Kidney (tissue), 13 donors: ENCODE measurements at regions not wholly inside any gene's neighbourhood (a gene's known extent, or its start where the extent isn't known, plus 50 kb on each side); places are given as distances from the start of the nearest gene placed in this dataset.

Experiments
- DNase-seq, 5 donors: peaks; one replicate each; pipeline ENCODE4 v3.0.0-alpha.2; 2013 to 2020
- FAIRE-seq: peaks from 2 replicates; lab custom pipeline; 2012; peaks lifted over from hg19 to GRCh38; lab: Jason Lieb, UNC
- H3K27ac ChIP-seq, 2 donors: one replicate each; pipeline ENCODE4 v1.7.0; 2013; ENCODE audit warnings: low read depth in 2 of 2, low read length in 2 of 2, inconsistent platforms in 1 of 2
- H3K27me3 ChIP-seq: one replicate; pipeline ENCODE4 v1.7.1; 2013; ENCODE audit warnings: low read length, inconsistent platforms; ENCODE audit not compliant: control insufficient read depth, insufficient read depth
- H3K36me3 ChIP-seq, 3 donors: one replicate each; pipeline versions ENCODE4 v1.7.0 to v1.7.1; 2013; ENCODE audit warnings: low read length in 3 of 3, control low read depth in 1 of 3, inconsistent platforms in 1 of 3; ENCODE audit not compliant: insufficient read depth in 3 of 3, control insufficient read depth in 2 of 3
- H3K4me1 ChIP-seq, 3 donors: one replicate each; pipeline versions ENCODE4 v1.7.0 to v1.7.1; 2013; ENCODE audit warnings: low read length in 3 of 3, inconsistent platforms in 1 of 3, low read depth in 1 of 3; ENCODE audit not compliant: control insufficient read depth in 2 of 3, insufficient read depth in 2 of 3
- H3K4me3 ChIP-seq, 3 donors: one replicate each; pipeline versions ENCODE4 v1.7.0 to v1.8.1; 2013; ENCODE audit warnings: low read length in 3 of 3, control low read depth in 1 of 3, inconsistent platforms in 1 of 3
- H3K9ac ChIP-seq, 3 donors: one replicate each; pipeline versions ENCODE4 v1.7.0 to v1.7.1; 2013; ENCODE audit warnings: low read length in 3 of 3, control low read depth in 1 of 3, inconsistent platforms in 1 of 3
- H3K9me3 ChIP-seq, 3 donors: one replicate each; pipeline versions ENCODE4 v1.7.0 to v1.7.1; 2013; ENCODE audit warnings: low read length in 3 of 3, control low read depth in 1 of 3, inconsistent platforms in 1 of 3; ENCODE audit not compliant: control insufficient read depth in 2 of 3, insufficient read depth in 1 of 3
- CTCF ChIP-seq: IDR thresholded peaks from 3 replicates; pipeline ENCODE4 v1.5.1; 2012; ENCODE audit warnings: mild to moderate bottlenecking, moderate library complexity, borderline replicate concordance; ENCODE audit not compliant: insufficient read depth; ENCODE audit errors: extremely low read depth
- intact Hi-C: fragments of 100-400 bp; cut with DNase I; formaldehyde crosslinking; loops from one replicate; pipeline ENCODE4 v1.11.1; 2022
- donor health status: control.
- donor health status: control.
- donor health status: control.
- donor health status: control.
- donor health status: control.
- donor health status: DM: yes; HTN: yes; CAD: no.
- donor health status: Normal renal cell carcinoma (clear cell type).

DNA sequence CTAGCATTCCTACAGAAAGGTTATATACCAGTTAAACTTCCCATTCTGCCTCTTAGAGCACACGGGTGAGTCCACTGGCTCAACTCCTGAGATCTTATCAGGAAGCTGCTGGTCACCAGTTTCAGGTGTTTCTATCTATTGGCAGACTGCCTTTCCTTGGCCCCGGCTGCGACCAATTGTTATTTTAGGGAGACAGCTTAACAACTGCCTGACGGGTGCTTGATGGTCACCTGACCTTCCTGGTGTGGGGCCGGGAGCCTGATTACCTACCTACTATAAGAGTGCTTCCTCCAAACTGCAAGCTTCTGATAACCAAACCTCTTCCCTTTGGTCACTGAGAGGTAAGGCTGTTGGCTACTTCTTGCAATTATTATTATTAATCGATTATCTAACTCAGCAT, 122.1 kb upstream of the XIRP2 start:
- FAIRE-seq (no peak), DNase-seq (no peak)
- Histone ChIP-seq H3K9ac (no peak overlapping the region), H3K4me3 (no peak overlapping the region), H3K4me1 (no peaks in the 10 kb centered on the region), H3K9me3 (peaks cover 0 to 2% (median 0%) of the 10 kb centered on the region in 3 donors), H3K27ac (no peak overlapping the region), H3K36me3 (no peaks in the 10 kb centered on the region), H3K27me3 (no peaks in the 10 kb centered on the region)
- intact Hi-C loops, result no loop called here
- no peak for TF ChIP-seq CTCF

GRCh38 chr2:166765141-166765540, 123.1 kb upstream of the XIRP2 start:
- Histone ChIP-seq H3K36me3 (no peaks in the 10 kb centered on the region), H3K4me1 (no peaks in the 10 kb centered on the region), H3K9me3 (peaks cover 0 to 2% (median 0%) of the 10 kb centered on the region in 3 donors), H3K9ac (no peak overlapping the region), H3K27ac (no peak overlapping the region), H3K4me3 (no peak overlapping the region), H3K27me3 (no peaks in the 10 kb centered on the region)
- DNase-seq (no peak), FAIRE-seq (no peak)
- intact Hi-C loops, result no loop called here
- no peak for TF ChIP-seq CTCF

DNA sequence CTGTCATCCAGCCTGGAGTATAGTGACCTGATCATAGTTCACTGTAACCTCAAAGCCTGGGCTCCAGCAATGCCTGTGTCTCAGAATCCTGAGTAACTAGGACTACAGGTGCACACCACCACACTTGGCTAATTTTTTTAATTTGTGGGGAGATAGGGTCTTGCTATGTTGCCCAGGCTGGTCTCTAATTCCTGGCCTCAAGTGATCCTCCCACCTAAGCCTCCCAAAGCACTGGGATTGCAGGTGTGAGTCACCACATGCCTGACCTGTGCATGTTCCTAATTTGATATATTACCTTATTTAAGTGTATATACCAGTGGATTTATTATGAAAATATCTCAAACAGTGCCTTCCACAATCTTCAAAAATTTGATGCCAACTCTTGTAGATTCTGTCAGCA, 123.6 kb upstream of the XIRP2 start:
- intact Hi-C loops, result no loop called here
- H3K36me3 ChIP-seq, result no peaks in the 10 kb centered on the region
- peaks cover 0 to 2% (median 0%) of the 10 kb centered on the region in 3 donors for H3K9me3 ChIP-seq
- TF ChIP-seq CTCF, result no peak
- H3K27me3 ChIP-seq, result no peaks in the 10 kb centered on the region
- FAIRE-seq (no peak), DNase-seq (no peak)
- no peak overlapping the region for H3K4me3 ChIP-seq
- H3K27ac ChIP-seq, result no peak overlapping the region
- H3K9ac ChIP-seq, result no peak overlapping the region
- H3K4me1 ChIP-seq, result no peaks in the 10 kb centered on the region

DNA sequence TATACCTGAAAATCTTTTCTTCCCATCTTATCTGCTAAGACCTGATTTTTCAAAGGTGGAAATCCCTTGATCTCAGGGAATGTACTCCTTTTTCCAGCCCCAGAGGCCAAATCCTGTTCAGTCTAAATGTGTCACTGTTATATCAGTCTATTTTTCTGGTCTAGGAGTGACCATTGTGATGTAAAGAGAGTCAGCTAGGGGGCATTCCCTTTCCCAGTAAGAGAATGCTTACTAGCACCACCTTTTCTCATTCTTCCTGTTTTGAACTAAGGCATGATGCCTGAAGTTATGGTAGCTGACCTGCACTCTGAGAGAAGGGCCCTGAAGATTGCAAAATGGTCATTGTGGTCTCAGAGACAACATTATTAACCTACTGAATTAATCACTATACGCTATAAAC, 124.1 kb upstream of the XIRP2 start:
- Histone ChIP-seq H3K27me3 (no peaks in the 10 kb centered on the region), H3K4me1 (no peaks in the 10 kb centered on the region), H3K4me3 (no peak overlapping the region), H3K27ac (no peak overlapping the region), H3K9ac (no peak overlapping the region), H3K9me3 (peaks cover 0 to 2% (median 0%) of the 10 kb centered on the region in 3 donors), H3K36me3 (no peaks in the 10 kb centered on the region)
- no peak for FAIRE-seq
- intact Hi-C loops, result no loop called here
- no peak for DNase-seq
- TF ChIP-seq CTCF, result no peak
